ENCODE measurements at regions not wholly inside any gene's neighbourhood (a gene's known extent, or its start where the extent isn't known, plus 50 kb on each side); places are given as distances from the start of the nearest gene placed in this dataset.

GRCh38 chr4:31682796-31683195, 962.6 kb downstream of the PCDH7 start:
- Histone ChIP-seq H3K9me3 (no peaks in the 10 kb centered on the region), H3K4me2 (no peak overlapping the region), H3K4me3 (no peak overlapping the region), H3K4me1 (no peaks in the 10 kb centered on the region), H3K27ac (no peak overlapping the region)
- no peak for TF ChIP-seq HEYL (CRISPR knock-in tag; IDR thresholded peaks at IDR 0.05)
- TF ChIP-seq MAFK (IDR thresholded peaks at IDR 0.05; ENCODE audit: partially characterized antibody), result no peak
- no peak for TF ChIP-seq KDM5A (IDR thresholded peaks at IDR 0.05)
- no peak for TF ChIP-seq RNF2 (IDR thresholded peaks at IDR 0.05; ENCODE audit: borderline replicate concordance, low read depth)
- TF ChIP-seq SMC3 (IDR thresholded peaks at IDR 0.05), result no peak
- TF ChIP-seq NPAS2 (CRISPR knock-in tag; IDR thresholded peaks at IDR 0.05; ENCODE audit: borderline replicate concordance), result no peak
- TF ChIP-seq, protein P1, sequence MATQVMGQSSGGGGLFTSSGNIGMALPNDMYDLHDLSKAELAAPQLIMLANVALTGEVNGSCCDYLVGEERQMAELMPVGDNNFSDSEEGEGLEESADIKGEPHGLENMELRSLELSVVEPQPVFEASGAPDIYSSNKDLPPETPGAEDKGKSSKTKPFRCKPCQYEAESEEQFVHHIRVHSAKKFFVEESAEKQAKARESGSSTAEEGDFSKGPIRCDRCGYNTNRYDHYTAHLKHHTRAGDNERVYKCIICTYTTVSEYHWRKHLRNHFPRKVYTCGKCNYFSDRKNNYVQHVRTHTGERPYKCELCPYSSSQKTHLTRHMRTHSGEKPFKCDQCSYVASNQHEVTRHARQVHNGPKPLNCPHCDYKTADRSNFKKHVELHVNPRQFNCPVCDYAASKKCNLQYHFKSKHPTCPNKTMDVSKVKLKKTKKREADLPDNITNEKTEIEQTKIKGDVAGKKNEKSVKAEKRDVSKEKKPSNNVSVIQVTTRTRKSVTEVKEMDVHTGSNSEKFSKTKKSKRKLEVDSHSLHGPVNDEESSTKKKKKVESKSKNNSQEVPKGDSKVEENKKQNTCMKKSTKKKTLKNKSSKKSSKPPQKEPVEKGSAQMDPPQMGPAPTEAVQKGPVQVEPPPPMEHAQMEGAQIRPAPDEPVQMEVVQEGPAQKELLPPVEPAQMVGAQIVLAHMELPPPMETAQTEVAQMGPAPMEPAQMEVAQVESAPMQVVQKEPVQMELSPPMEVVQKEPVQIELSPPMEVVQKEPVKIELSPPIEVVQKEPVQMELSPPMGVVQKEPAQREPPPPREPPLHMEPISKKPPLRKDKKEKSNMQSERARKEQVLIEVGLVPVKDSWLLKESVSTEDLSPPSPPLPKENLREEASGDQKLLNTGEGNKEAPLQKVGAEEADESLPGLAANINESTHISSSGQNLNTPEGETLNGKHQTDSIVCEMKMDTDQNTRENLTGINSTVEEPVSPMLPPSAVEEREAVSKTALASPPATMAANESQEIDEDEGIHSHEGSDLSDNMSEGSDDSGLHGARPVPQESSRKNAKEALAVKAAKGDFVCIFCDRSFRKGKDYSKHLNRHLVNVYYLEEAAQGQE (IDR thresholded peaks at IDR 0.05), result no peak
- TF ChIP-seq RAD21 (conservative IDR thresholded peaks at IDR 0.05 in 1 of 2, IDR thresholded peaks at IDR 0.05 in 1 of 2), result no peak
- TF ChIP-seq CBX2 (IDR thresholded peaks at IDR 0.05; ENCODE audit: borderline replicate concordance, low read depth), result no peak
- TF ChIP-seq ZFP36 (IDR thresholded peaks at IDR 0.05; ENCODE audit: borderline replicate concordance, partially characterized antibody), result no peak
- TF ChIP-seq MAZ (IDR thresholded peaks at IDR 0.05; ENCODE audit: borderline replicate concordance, low read depth, low read length), result no peak
- TF ChIP-seq, protein P2, sequence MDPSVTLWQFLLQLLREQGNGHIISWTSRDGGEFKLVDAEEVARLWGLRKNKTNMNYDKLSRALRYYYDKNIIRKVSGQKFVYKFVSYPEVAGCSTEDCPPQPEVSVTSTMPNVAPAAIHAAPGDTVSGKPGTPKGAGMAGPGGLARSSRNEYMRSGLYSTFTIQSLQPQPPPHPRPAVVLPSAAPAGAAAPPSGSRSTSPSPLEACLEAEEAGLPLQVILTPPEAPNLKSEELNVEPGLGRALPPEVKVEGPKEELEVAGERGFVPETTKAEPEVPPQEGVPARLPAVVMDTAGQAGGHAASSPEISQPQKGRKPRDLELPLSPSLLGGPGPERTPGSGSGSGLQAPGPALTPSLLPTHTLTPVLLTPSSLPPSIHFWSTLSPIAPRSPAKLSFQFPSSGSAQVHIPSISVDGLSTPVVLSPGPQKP (IDR thresholded peaks at IDR 0.05; ENCODE audit: low read depth, low read length), result no peak
- CTCF ChIA-PET, result no interaction called here
- POLR2A ChIA-PET, result no interaction called here
- FAIRE-seq, result no peak
- no peak for DNase-seq (ENCODE audit: low read depth in 1 of 2, low spot score in 1 of 2)
- WGBS (ENCODE audit: missing lambda C conversion rate), result 58% methylated on average over 3 of the region's 3 CpGs
- ATAC-seq, result no peak

- Histone ChIP-seq H3K9me3 (no peaks in the 10 kb centered on the region), H3K4me2 (no peak overlapping the region), H3K4me1 (no peaks in the 10 kb centered on the region), H3K4me3 (no peak overlapping the region), H3K27ac (no peak overlapping the region)
- ChIA-PET CTCF (no interaction called here), POLR2A (no interaction called here)
- WGBS (ENCODE audit: missing lambda C conversion rate), result 8% methylated on average over 3 of the region's 3 CpGs
- TF ChIP-seq CBX8 (IDR thresholded peaks at IDR 0.05), result no peak
- no peak for TF ChIP-seq MAFK (IDR thresholded peaks at IDR 0.05; ENCODE audit: partially characterized antibody)
- TF ChIP-seq EHF (CRISPR knock-in tag; IDR thresholded peaks at IDR 0.05), result no peak
- no peak for TF ChIP-seq RFX5 (IDR thresholded peaks at IDR 0.05)
- TF ChIP-seq CBX2 (IDR thresholded peaks at IDR 0.05; ENCODE audit: borderline replicate concordance, low read depth), result no peak
- TF ChIP-seq MAX (IDR thresholded peaks at IDR 0.05), result no peak
- DNase-seq (ENCODE audit: low read depth in 1 of 2, low spot score in 1 of 2) (no peak), ATAC-seq (no peak), FAIRE-seq (no peak)
These were observed 967.7 kb downstream of the PCDH7 start for GRCh38 chr4:31687717-31688342.

DNA sequence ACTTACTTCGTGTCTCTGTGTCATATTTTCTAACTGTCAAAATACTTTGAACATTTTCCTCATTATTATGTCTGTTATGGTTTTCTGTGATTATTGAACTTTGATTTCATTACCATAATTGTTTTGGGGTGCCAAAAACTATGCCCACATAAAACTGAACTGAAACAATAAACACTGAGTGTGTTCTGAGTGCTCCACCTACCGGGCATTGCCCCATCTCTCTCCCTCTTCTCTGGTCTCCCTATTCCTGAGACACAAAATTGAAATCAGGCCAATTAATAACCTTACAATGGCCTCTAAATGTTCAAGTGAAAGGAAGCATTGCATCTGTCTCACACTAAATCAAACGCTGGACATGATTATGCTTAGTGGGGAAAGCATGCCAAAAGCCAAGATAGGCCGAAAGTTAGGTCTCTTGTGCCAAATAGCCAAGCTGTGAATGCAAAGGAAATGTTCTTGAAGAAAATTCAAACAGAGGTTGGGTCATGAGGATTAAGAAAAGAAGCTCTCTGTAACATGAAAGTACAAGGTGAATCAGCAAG, 972.3 kb downstream of the PCDH7 start:
- ChIA-PET CTCF (no interaction called here), POLR2A (no interaction called here)
- Histone ChIP-seq H3K27ac (no peak overlapping the region), H3K9me3 (no peaks in the 10 kb centered on the region), H3K4me1 (no peaks in the 10 kb centered on the region), H3K4me3 (no peak overlapping the region), H3K4me2 (no peak overlapping the region)
- FAIRE-seq, result no peak
- peak in 1 of 2 experiments; percentile 3 for DNase-seq (ENCODE audit: low read depth in 1 of 2, low spot score in 1 of 2)
- 23% methylated on average over 4 of the region's 4 CpGs for WGBS (ENCODE audit: missing lambda C conversion rate)
- TF ChIP-seq CTCF (IDR thresholded peaks at IDR 0.05) (peak; percentile 8; the same call in 1 of the 3 replicates), RAD21 (conservative IDR thresholded peaks at IDR 0.05 in 1 of 2, IDR thresholded peaks at IDR 0.05 in 1 of 2) (peak in 1 of 2 experiments; percentile 15; a peak in 1 of 5 replicates), NPAS2 (CRISPR knock-in tag; IDR thresholded peaks at IDR 0.05; ENCODE audit: borderline replicate concordance) (no peak)
- no peak for ATAC-seq
